A549 (cell line): ENCODE measurements at regions not wholly inside any gene's neighbourhood (a gene's known extent, or its start where the extent isn't known, plus 50 kb on each side); places are given as distances from the start of the nearest gene placed in this dataset.

Experiments
- ATAC-seq, 2 experiments: fragments of 200-7000 bp in 1 of 2; fragments of >200 bp in 1 of 2; cut with Nextera tagmentation in 1 of 2; cut with Tn5 transposase in 1 of 2; 3 replicates each; pipeline versions ENCODE4 v1.8.0 to v1.9.1; 2018 to 2020; ENCODE audit warnings: mild to moderate bottlenecking in 1 of 2, moderate library complexity in 1 of 2
- CTCF ChIA-PET: fragments of 300-600 bp; sonication (Branson Sonifier 250); formaldehyde crosslinking; extraction: SDS; loops from one replicate; lab custom pipeline; 2021; ENCODE audit warnings: antibody characterized with exemption, inconsistent platforms; lab: Yijun Ruan, JAX
- POLR2A ChIA-PET: fragments of 350-600 bp; formaldehyde crosslinking; extraction: SDS; loops from one replicate; lab custom pipeline; 2021; ENCODE audit warnings: antibody characterized with exemption, inconsistent platforms; lab: Yijun Ruan, JAX
- DNase-seq, 2 experiments: peaks; one replicate each; pipeline versions ENCODE4 v3.0.0 to v3.0.0-alpha.2; 2011 to 2016; ENCODE audit warnings: low read depth in 1 of 2, low spot score in 1 of 2
- FAIRE-seq: peaks from 2 replicates; lab custom pipeline; 2011; peaks lifted over from hg19 to GRCh38; lab: Jason Lieb, UNC
- H3K27ac ChIP-seq, 2 experiments: fragments of >200 bp; sonication (Bioruptor Twin); formaldehyde crosslinking; 3 replicates each; pipeline ENCODE4 v1.5.1; 2016 to 2017
- H3K4me1 ChIP-seq: fragments of >200 bp; sonication (Bioruptor Twin); formaldehyde crosslinking; 3 replicates; pipeline ENCODE4 v1.6.1; 2016
- H3K4me2 ChIP-seq: fragments of >200 bp; sonication (Bioruptor Twin); formaldehyde crosslinking; 3 replicates; pipeline ENCODE4 v1.6.1; 2016
- H3K4me3 ChIP-seq: fragments of >200 bp; sonication (Bioruptor Twin); formaldehyde crosslinking; 3 replicates; pipeline ENCODE4 v1.5.1; 2016
- H3K9me3 ChIP-seq: fragments of >200 bp; sonication (Bioruptor Twin); formaldehyde crosslinking; 3 replicates; pipeline ENCODE4 v1.6.1; 2016
- BHLHE40 ChIP-seq: IDR thresholded peaks from 2 replicates; pipeline ENCODE4 v1.6.1; 2012; ENCODE audit warnings: low read depth, low read length, inconsistent platforms
- CEBPB ChIP-seq, 2 experiments: fragments of >200 bp in 1 of 2; sonication (Bioruptor Twin) in 1 of 2; formaldehyde crosslinking in 1 of 2; IDR thresholded peaks; 2 replicates each; pipeline ENCODE4 v1.6.1; 2012 to 2016
- EHF ChIP-seq: fragments of 250-450 bp; sonication (Bioruptor Pico); IDR thresholded peaks from 2 replicates; pipeline ENCODE4 v1.5.0; 2020; ENCODE audit warnings: mild to moderate bottlenecking
- EHMT2 ChIP-seq: fragments of 200-600 bp; sonication (generic); IDR thresholded peaks from 2 replicates; pipeline ENCODE4 v1.6.1; 2016; ENCODE audit warnings: antibody characterized with exemption, low read depth, mild to moderate bottlenecking, moderate library complexity
- FOXS1 ChIP-seq: fragments of 250-450 bp; sonication (Bioruptor Pico); IDR thresholded peaks from 2 replicates; pipeline ENCODE4 v1.5.0; 2020; ENCODE audit warnings: mild to moderate bottlenecking, moderate library complexity
- HDAC2 ChIP-seq: fragments of 200-600 bp; sonication (generic); IDR thresholded peaks from 2 replicates; pipeline ENCODE4 v1.6.1; 2016
- HEYL ChIP-seq: fragments of 250-450 bp; sonication (Bioruptor Pico); IDR thresholded peaks from 2 replicates; pipeline ENCODE4 v1.8.0; 2021; ENCODE audit warnings: mild to moderate bottlenecking, moderate library complexity
- HOXB5 ChIP-seq: fragments of 250-450 bp; sonication (Bioruptor Pico); IDR thresholded peaks from 2 replicates; pipeline ENCODE4 v1.5.0; 2020; ENCODE audit warnings: mild to moderate bottlenecking, moderate library complexity
- JUN ChIP-seq, 2 experiments: fragments of >200 bp; sonication (Bioruptor Twin); formaldehyde crosslinking; IDR thresholded peaks; 2 replicates in 1 of 2; 3 replicates in 1 of 2; pipeline ENCODE4 v1.6.1; 2016 to 2017
- JUNB ChIP-seq: fragments of >200 bp; sonication (Bioruptor Twin); formaldehyde crosslinking; IDR thresholded peaks from 2 replicates; pipeline ENCODE4 v1.6.1; 2016
- KDM1A ChIP-seq: fragments of 200-600 bp; sonication (generic); IDR thresholded peaks from 2 replicates; pipeline ENCODE4 v1.6.1; 2016; ENCODE audit warnings: low read depth, mild to moderate bottlenecking
- KDM5A ChIP-seq: fragments of 200-600 bp; sonication (generic); IDR thresholded peaks from 2 replicates; pipeline ENCODE4 v1.6.1; 2016; ENCODE audit warnings: antibody characterized with exemption, mild to moderate bottlenecking
- MAFK ChIP-seq: fragments of 450-650 bp; IDR thresholded peaks from 2 replicates; pipeline ENCODE4 v1.6.1; 2014; ENCODE audit not compliant: partially characterized antibody
- MAZ ChIP-seq: fragments of 150-350 bp; IDR thresholded peaks from 2 replicates; pipeline ENCODE4 v1.6.1; 2014; ENCODE audit warnings: antibody characterized with exemption, low read depth, low read length, borderline replicate concordance
- NR3C1 ChIP-seq: fragments of >200 bp; sonication (Bioruptor Twin); formaldehyde crosslinking; IDR thresholded peaks from 3 replicates; pipeline ENCODE4 v1.6.1; 2017
- PHF8 ChIP-seq: fragments of 200-600 bp; sonication (generic); IDR thresholded peaks from 2 replicates; pipeline ENCODE4 v1.6.1; 2016; ENCODE audit warnings: low read depth, mild to moderate bottlenecking, antibody characterized with exemption, moderate library complexity, borderline replicate concordance
- RAD21 ChIP-seq, 2 experiments: fragments of >200 bp in 1 of 2; sonication (Bioruptor Twin) in 1 of 2; formaldehyde crosslinking in 1 of 2; IDR thresholded peaks in 1 of 2; conservative IDR thresholded peaks in 1 of 2; 2 replicates in 1 of 2; 3 replicates in 1 of 2; pipeline ENCODE4 v1.6.1; 2012 to 2018; ENCODE audit warnings: inconsistent platforms in 1 of 2
- RCOR1 ChIP-seq: fragments of 150-350 bp; IDR thresholded peaks from 2 replicates; pipeline ENCODE4 v1.6.1; 2014; ENCODE audit warnings: antibody characterized with exemption, low read length, low read depth
- RFX5 ChIP-seq: fragments of 450-650 bp; IDR thresholded peaks from 2 replicates; pipeline ENCODE4 v1.7.1; 2014; ENCODE audit warnings: antibody characterized with exemption, mild to moderate bottlenecking, moderate library complexity
- SREBF2 ChIP-seq: fragments of 450-650 bp; IDR thresholded peaks from 2 replicates; pipeline ENCODE4 v1.6.1; 2014; ENCODE audit warnings: mild to moderate bottlenecking, moderate library complexity
- ZC3H11A ChIP-seq: fragments of 450-650 bp; IDR thresholded peaks from 2 replicates; pipeline ENCODE4 v1.6.1; 2014; ENCODE audit warnings: antibody characterized with exemption, mild to moderate bottlenecking
- ZSCAN20 ChIP-seq: fragments of 250-450 bp; sonication (Bioruptor Pico); IDR thresholded peaks from 2 replicates; pipeline ENCODE4 v1.8.0; 2022; ENCODE audit warnings: mild to moderate bottlenecking, moderate library complexity
- WGBS: methylation state at CpG from one replicate; pipeline ENCODE4 v1.1.6; 2017; ENCODE audit errors: missing lambda C conversion rate; 5-methylcytosine and 5-hydroxymethylcytosine counted together
- TF ChIP-seq, protein P1 (sequence below): IDR thresholded peaks from 2 replicates; pipeline ENCODE4 v1.6.1; 2012
- TF ChIP-seq, protein P2 (sequence below): fragments of >200 bp; sonication (Bioruptor Twin); formaldehyde crosslinking; IDR thresholded peaks from 3 replicates; pipeline ENCODE4 v1.5.1; 2016
- TF ChIP-seq, protein P3 (sequence below): fragments of 150-350 bp; IDR thresholded peaks from 2 replicates; pipeline ENCODE4 v1.6.1; 2014; ENCODE audit warnings: low read depth, mild to moderate bottlenecking, low read length
- TF ChIP-seq, protein P4 (sequence below): IDR thresholded peaks from 2 replicates; pipeline ENCODE4 v1.6.1; 2012
- TF ChIP-seq, protein P5 (sequence below): fragments of 450-650 bp; IDR thresholded peaks from 2 replicates; pipeline ENCODE4 v1.6.1; 2014; ENCODE audit warnings: antibody characterized with exemption
- TF ChIP-seq, protein P6 (sequence below): fragments of 200-600 bp; sonication (generic); IDR thresholded peaks from 2 replicates; pipeline ENCODE4 v1.6.1; 2016; ENCODE audit warnings: antibody characterized with exemption, mild to moderate bottlenecking, moderate library complexity
- TF ChIP-seq, protein P7 (sequence below): IDR thresholded peaks from 2 replicates; pipeline ENCODE4 v1.6.1; 2012; ENCODE audit warnings: low read depth, borderline replicate concordance
- TF ChIP-seq, protein P8 (sequence below): fragments of 250-450 bp; sonication (Bioruptor Pico); IDR thresholded peaks from 2 replicates; pipeline ENCODE4 v1.5.0; 2020; ENCODE audit warnings: low read depth, mild to moderate bottlenecking, moderate library complexity

DNA sequence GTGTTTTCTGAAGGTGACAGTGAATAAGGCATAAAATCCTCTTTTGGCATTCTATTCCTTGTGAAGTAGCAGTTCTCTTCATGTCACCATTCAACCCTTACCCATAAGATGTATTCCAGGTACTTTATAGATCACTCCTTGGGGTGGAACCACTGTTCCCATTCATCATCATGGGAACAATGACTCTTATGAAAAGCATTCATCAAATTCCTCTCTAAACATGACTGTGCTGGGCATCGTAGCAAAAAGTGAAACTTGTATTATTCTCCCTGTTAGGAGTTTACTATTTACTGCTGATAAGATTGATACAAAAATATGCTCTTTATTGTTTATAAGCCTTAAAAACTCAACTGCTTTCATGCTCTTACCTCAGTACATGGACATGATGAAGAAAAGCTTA lies 793.4 kb downstream of the LIG4 start:
- CTCF ChIA-PET = no interaction called here
- Histone ChIP-seq H3K4me1 (no peaks in the 10 kb centered on the region), H3K4me2 (no peak overlapping the region), H3K9me3 (no peaks in the 10 kb centered on the region), H3K27ac (no peak overlapping the region), H3K4me3 (no peak overlapping the region)
- POLR2A ChIA-PET = no interaction called here
- 8% methylated on average over 1 of the region's 1 CpG for WGBS
- FAIRE-seq (no peak), ATAC-seq (no peak), DNase-seq (no peak)
- TF ChIP-seq HDAC2 (no peak), PHF8 (no peak), KDM1A (no peak), ZC3H11A (no peak), CEBPB (IDR thresholded peaks at IDR 0.05) (no peak), SREBF2 (no peak), MAZ (no peak), JUN (IDR thresholded peaks at IDR 0.05) (no peak), BHLHE40 (no peak), ZSCAN20 (CRISPR knock-in tag) (no peak), FOXS1 (CRISPR knock-in tag) (no peak), EHMT2 (no peak), HOXB5 (no peak), HEYL (no peak)
- TF ChIP-seq, protein P1, sequence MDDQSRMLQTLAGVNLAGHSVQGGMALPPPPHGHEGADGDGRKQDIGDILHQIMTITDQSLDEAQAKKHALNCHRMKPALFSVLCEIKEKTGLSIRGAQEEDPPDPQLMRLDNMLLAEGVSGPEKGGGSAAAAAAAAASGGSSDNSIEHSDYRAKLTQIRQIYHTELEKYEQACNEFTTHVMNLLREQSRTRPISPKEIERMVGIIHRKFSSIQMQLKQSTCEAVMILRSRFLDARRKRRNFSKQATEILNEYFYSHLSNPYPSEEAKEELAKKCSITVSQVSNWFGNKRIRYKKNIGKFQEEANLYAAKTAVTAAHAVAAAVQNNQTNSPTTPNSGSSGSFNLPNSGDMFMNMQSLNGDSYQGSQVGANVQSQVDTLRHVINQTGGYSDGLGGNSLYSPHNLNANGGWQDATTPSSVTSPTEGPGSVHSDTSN = no peak
- TF ChIP-seq, protein P2, sequence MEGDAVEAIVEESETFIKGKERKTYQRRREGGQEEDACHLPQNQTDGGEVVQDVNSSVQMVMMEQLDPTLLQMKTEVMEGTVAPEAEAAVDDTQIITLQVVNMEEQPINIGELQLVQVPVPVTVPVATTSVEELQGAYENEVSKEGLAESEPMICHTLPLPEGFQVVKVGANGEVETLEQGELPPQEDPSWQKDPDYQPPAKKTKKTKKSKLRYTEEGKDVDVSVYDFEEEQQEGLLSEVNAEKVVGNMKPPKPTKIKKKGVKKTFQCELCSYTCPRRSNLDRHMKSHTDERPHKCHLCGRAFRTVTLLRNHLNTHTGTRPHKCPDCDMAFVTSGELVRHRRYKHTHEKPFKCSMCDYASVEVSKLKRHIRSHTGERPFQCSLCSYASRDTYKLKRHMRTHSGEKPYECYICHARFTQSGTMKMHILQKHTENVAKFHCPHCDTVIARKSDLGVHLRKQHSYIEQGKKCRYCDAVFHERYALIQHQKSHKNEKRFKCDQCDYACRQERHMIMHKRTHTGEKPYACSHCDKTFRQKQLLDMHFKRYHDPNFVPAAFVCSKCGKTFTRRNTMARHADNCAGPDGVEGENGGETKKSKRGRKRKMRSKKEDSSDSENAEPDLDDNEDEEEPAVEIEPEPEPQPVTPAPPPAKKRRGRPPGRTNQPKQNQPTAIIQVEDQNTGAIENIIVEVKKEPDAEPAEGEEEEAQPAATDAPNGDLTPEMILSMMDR = no peak
- TF ChIP-seq, protein P3, sequence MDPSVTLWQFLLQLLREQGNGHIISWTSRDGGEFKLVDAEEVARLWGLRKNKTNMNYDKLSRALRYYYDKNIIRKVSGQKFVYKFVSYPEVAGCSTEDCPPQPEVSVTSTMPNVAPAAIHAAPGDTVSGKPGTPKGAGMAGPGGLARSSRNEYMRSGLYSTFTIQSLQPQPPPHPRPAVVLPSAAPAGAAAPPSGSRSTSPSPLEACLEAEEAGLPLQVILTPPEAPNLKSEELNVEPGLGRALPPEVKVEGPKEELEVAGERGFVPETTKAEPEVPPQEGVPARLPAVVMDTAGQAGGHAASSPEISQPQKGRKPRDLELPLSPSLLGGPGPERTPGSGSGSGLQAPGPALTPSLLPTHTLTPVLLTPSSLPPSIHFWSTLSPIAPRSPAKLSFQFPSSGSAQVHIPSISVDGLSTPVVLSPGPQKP = no peak
- TF ChIP-seq, protein P4, sequence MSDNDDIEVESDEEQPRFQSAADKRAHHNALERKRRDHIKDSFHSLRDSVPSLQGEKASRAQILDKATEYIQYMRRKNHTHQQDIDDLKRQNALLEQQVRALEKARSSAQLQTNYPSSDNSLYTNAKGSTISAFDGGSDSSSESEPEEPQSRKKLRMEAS = no peak

DNA sequence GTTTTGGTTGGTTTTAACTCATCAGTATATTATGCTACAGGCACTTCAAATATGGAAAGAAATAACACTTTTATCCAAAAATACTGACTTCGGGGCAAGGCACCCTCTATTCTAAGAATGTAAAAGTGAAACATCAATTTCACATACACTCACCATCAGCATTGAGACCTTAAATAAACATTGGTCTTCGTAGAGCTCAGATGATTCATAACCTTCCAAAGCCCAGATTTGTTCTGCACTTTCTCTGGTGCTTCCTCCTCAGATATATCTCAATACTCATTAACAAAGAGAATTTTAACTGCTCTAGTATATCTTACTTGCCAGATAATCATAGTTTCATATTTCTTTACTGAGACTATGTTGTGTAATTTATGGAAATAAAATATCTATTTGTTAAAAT lies 794.3 kb downstream of the LIG4 start:
- ChIA-PET CTCF (no interaction called here), POLR2A (no interaction called here)
- no peak overlapping the region for H3K27ac ChIP-seq
- WGBS = 2% methylated on average over 2 of the region's 2 CpGs
- TF ChIP-seq JUN (IDR thresholded peaks at IDR 0.05) (no peak), RAD21 (conservative IDR thresholded peaks at IDR 0.05 in 1 of 2, IDR thresholded peaks at IDR 0.05 in 1 of 2) (no peak), KDM1A (no peak), NR3C1 (no peak), RFX5 (no peak), EHMT2 (no peak), EHF (CRISPR knock-in tag) (no peak), HEYL (no peak), MAFK (no peak), JUNB (no peak), KDM5A (no peak), BHLHE40 (no peak), RCOR1 (no peak), CEBPB (IDR thresholded peaks at IDR 0.05) (no peak)
- TF ChIP-seq, protein P5, sequence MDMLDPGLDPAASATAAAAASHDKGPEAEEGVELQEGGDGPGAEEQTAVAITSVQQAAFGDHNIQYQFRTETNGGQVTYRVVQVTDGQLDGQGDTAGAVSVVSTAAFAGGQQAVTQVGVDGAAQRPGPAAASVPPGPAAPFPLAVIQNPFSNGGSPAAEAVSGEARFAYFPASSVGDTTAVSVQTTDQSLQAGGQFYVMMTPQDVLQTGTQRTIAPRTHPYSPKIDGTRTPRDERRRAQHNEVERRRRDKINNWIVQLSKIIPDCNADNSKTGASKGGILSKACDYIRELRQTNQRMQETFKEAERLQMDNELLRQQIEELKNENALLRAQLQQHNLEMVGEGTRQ = no peak
- TF ChIP-seq, protein P6, sequence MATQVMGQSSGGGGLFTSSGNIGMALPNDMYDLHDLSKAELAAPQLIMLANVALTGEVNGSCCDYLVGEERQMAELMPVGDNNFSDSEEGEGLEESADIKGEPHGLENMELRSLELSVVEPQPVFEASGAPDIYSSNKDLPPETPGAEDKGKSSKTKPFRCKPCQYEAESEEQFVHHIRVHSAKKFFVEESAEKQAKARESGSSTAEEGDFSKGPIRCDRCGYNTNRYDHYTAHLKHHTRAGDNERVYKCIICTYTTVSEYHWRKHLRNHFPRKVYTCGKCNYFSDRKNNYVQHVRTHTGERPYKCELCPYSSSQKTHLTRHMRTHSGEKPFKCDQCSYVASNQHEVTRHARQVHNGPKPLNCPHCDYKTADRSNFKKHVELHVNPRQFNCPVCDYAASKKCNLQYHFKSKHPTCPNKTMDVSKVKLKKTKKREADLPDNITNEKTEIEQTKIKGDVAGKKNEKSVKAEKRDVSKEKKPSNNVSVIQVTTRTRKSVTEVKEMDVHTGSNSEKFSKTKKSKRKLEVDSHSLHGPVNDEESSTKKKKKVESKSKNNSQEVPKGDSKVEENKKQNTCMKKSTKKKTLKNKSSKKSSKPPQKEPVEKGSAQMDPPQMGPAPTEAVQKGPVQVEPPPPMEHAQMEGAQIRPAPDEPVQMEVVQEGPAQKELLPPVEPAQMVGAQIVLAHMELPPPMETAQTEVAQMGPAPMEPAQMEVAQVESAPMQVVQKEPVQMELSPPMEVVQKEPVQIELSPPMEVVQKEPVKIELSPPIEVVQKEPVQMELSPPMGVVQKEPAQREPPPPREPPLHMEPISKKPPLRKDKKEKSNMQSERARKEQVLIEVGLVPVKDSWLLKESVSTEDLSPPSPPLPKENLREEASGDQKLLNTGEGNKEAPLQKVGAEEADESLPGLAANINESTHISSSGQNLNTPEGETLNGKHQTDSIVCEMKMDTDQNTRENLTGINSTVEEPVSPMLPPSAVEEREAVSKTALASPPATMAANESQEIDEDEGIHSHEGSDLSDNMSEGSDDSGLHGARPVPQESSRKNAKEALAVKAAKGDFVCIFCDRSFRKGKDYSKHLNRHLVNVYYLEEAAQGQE = no peak
- TF ChIP-seq, protein P7, sequence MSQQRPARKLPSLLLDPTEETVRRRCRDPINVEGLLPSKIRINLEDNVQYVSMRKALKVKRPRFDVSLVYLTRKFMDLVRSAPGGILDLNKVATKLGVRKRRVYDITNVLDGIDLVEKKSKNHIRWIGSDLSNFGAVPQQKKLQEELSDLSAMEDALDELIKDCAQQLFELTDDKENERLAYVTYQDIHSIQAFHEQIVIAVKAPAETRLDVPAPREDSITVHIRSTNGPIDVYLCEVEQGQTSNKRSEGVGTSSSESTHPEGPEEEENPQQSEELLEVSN = no peak
- TF ChIP-seq, protein P8, sequence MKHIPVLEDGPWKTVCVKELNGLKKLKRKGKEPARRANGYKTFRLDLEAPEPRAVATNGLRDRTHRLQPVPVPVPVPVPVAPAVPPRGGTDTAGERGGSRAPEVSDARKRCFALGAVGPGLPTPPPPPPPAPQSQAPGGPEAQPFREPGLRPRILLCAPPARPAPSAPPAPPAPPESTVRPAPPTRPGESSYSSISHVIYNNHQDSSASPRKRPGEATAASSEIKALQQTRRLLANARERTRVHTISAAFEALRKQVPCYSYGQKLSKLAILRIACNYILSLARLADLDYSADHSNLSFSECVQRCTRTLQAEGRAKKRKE (CRISPR knock-in tag) = no peak
- no peak overlapping the region for H3K4me3 ChIP-seq
- H3K9me3 ChIP-seq = no peaks in the 10 kb centered on the region
- FAIRE-seq = no peak
- no peak for ATAC-seq
- no peak overlapping the region for H3K4me2 ChIP-seq
- H3K4me1 ChIP-seq = no peaks in the 10 kb centered on the region
- DNase-seq = no peak
